Glutamatergic neuron (in vitro differentiated cells): ENCODE measurements at regions not wholly inside any gene's neighbourhood (a gene's known extent, or its start where the extent isn't known, plus 50 kb on each side); places are given as distances from the start of the nearest gene placed in this dataset.

Experiments used
- DNase-seq: peaks from one replicate; pipeline ENCODE4 v3.0.0; 2022
- H3K27ac Mint-ChIP-seq: one replicate; pipeline ENCODE4 v1.8.0; 2020; ENCODE audit warnings: mild to moderate bottlenecking, mixed read lengths, inconsistent platforms; ENCODE audit not compliant: unreplicated experiment
- H3K27me3 Mint-ChIP-seq: one replicate; pipeline ENCODE4 v1.8.0; 2020; ENCODE audit warnings: mild to moderate bottlenecking, moderate library complexity, mixed read lengths, inconsistent platforms; ENCODE audit not compliant: unreplicated experiment
- H3K36me3 Mint-ChIP-seq: one replicate; pipeline ENCODE4 v1.8.0; 2020; ENCODE audit warnings: mild to moderate bottlenecking, mixed read lengths, inconsistent platforms; ENCODE audit not compliant: unreplicated experiment
- H3K4me1 Mint-ChIP-seq: one replicate; pipeline ENCODE4 v1.8.0; 2020; ENCODE audit warnings: mild to moderate bottlenecking, low read depth, mixed read lengths, inconsistent platforms; ENCODE audit not compliant: unreplicated experiment
- H3K4me3 Mint-ChIP-seq: one replicate; pipeline ENCODE4 v1.8.0; 2020; ENCODE audit warnings: mild to moderate bottlenecking, mixed read lengths, inconsistent platforms; ENCODE audit not compliant: unreplicated experiment
- H3K9me3 Mint-ChIP-seq: one replicate; pipeline ENCODE4 v1.8.0; 2020; ENCODE audit warnings: mild to moderate bottlenecking, moderate library complexity, mixed read lengths, inconsistent platforms; ENCODE audit not compliant: unreplicated experiment
- CTCF ChIP-seq: fragments of 200-600 bp; sonication (generic); IDR thresholded peaks from one replicate; pipeline ENCODE4 v1.5.0; 2021; ENCODE audit not compliant: partially characterized antibody, unreplicated experiment

DNA sequence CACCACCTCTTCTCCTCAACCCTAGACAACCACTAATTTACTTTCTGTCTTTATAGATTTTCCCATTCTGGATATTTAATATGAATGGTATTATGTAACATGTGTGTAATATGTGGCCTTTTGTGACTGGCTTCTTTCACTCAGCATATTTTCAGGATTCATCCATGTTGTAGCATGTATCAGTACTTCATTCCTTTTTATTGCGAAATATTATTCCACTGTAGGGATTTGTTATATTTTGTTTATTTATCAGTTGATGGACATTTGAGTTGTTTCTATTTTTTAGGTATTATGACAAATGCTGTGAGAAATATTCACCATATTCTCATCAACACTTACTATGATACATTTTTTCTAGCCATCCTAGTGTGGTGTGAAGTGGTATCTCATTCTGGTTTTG lies 138.8 kb upstream of the DLGAP1 start:
- H3K27ac Mint-ChIP-seq = no peak overlapping the region
- H3K36me3 Mint-ChIP-seq = no peaks in the 10 kb centered on the region
- DNase-seq = no peak
- H3K27me3 Mint-ChIP-seq = no peaks in the 10 kb centered on the region
- H3K4me3 Mint-ChIP-seq = no peak overlapping the region
- TF ChIP-seq CTCF = no peak
- H3K4me1 Mint-ChIP-seq = no peaks in the 10 kb centered on the region
- no peaks in the 10 kb centered on the region for H3K9me3 Mint-ChIP-seq

GRCh38 chr18:4593459-4593858 lies 138.4 kb upstream of the DLGAP1 start:
- H3K36me3 Mint-ChIP-seq = no peaks in the 10 kb centered on the region
- H3K27me3 Mint-ChIP-seq = no peaks in the 10 kb centered on the region
- H3K4me3 Mint-ChIP-seq = no peak overlapping the region
- TF ChIP-seq CTCF = no peak
- no peak for DNase-seq
- no peak overlapping the region for H3K27ac Mint-ChIP-seq
- no peaks in the 10 kb centered on the region for H3K4me1 Mint-ChIP-seq
- H3K9me3 Mint-ChIP-seq = no peaks in the 10 kb centered on the region

DNA sequence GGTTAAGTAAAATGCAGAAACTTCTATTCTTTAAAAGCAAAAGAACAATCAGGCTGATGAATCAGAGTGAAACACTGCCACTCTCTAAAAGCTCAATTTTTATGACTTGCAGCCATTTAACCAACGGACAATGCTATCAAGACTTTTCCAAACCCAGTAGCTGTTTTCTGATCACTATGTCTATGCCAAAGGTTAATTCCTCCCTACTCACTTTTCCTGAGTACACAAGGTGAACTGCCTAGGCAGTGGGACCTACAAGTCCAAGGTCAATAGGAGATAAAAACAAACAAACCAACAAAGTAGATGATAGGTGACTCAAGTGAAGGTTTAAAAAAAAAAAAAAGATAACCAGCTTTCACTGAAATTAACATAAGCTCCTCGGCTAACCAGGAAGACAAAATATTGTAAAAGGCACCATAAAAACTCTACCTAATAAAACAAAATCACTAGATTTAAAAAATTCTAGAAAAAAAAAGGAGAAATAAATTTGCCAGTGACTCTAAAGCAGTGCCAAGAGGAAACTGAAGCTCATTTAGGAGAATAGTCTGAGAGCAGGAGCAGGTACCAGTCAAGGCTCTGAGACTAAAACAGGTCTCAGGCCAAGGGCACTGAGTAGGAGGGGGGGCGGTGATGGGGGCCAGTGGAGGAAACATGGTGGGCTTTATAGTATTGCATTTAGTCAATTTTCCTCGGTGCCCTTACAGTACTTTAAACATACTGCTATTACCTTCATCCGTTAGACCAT lies 134.1 kb upstream of the DLGAP1 start:
- Mint-ChIP-seq H3K27me3 (no peaks in the 10 kb centered on the region), H3K27ac (no peak overlapping the region), H3K36me3 (no peaks in the 10 kb centered on the region), H3K9me3 (no peaks in the 10 kb centered on the region), H3K4me1 (no peaks in the 10 kb centered on the region), H3K4me3 (no peak overlapping the region)
- TF ChIP-seq CTCF = no peak
- no peak for DNase-seq

GRCh38 chr18:4587204-4587603 lies 132.1 kb upstream of the DLGAP1 start:
- peak overlapping the region; percentile 13 for H3K27ac Mint-ChIP-seq
- H3K9me3 Mint-ChIP-seq = no peaks in the 10 kb centered on the region
- no peak overlapping the region for H3K4me3 Mint-ChIP-seq
- no peaks in the 10 kb centered on the region for H3K36me3 Mint-ChIP-seq
- H3K27me3 Mint-ChIP-seq = no peaks in the 10 kb centered on the region
- no peaks in the 10 kb centered on the region for H3K4me1 Mint-ChIP-seq
- TF ChIP-seq CTCF = no peak
- no peak for DNase-seq

DNA sequence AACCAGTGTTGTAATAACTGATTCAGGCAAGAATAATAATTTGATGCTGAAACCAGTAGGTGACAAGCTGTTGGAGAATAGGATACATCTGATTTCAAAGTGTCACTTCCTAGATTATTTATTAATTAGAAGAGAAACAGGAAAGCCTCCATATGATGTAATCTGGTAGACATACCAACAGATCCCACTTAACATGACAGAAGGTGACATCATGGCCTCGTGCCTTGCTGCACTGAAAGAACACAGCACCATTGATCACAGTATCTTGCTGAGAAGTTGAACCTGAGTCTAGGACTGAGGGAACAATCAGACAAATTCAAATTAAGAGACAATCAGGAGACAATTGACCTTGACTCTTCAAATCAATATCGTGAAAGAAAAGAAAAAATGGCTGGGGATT lies 131.6 kb upstream of the DLGAP1 start:
- Mint-ChIP-seq H3K27ac (peak overlapping the region; percentile 13), H3K4me1 (no peaks in the 10 kb centered on the region), H3K36me3 (no peaks in the 10 kb centered on the region), H3K9me3 (no peaks in the 10 kb centered on the region), H3K27me3 (no peaks in the 10 kb centered on the region), H3K4me3 (no peak overlapping the region)
- no peak for TF ChIP-seq CTCF
- DNase-seq = no peak
